GM23338 (cell line): ENCODE measurements at regions not wholly inside any gene's neighbourhood (a gene's known extent, or its start where the extent isn't known, plus 50 kb on each side); places are given as distances from the start of the nearest gene placed in this dataset.

Experiments
- EZH2 ChIP-seq: fragments of 200-600 bp; sonication (generic); IDR thresholded peaks from one replicate; pipeline ENCODE4 v1.8.0; 2017; ENCODE audit warnings: antibody characterized with exemption, mild to moderate bottlenecking, low read depth; ENCODE audit not compliant: unreplicated experiment
- EZH2phosphoT487 ChIP-seq: fragments of 200-600 bp; sonication (generic); IDR thresholded peaks from one replicate; pipeline ENCODE4 v1.8.1; 2018; ENCODE audit warnings: antibody characterized with exemption; ENCODE audit not compliant: unreplicated experiment
- JUNB ChIP-seq: IDR thresholded peaks from one replicate; pipeline ENCODE4 v1.6.1; 2016; ENCODE audit warnings: antibody characterized with exemption; ENCODE audit not compliant: unreplicated experiment
- NANOG ChIP-seq: IDR thresholded peaks from 2 replicates; pipeline ENCODE4 v1.6.1; 2016; ENCODE audit warnings: antibody characterized with exemption, borderline replicate concordance
- POLR2AphosphoS5 ChIP-seq: IDR thresholded peaks from 2 replicates; pipeline ENCODE4 v1.6.1; 2016; ENCODE audit warnings: antibody characterized with exemption, low read depth
- ZNF114 ChIP-seq: fragments of 250-450 bp; sonication (Bioruptor Pico); IDR thresholded peaks from 2 replicates; pipeline ENCODE4 v1.5.0; 2020; ENCODE audit warnings: mild to moderate bottlenecking, moderate library complexity
- TF ChIP-seq, protein P1 (sequence below), 2 experiments: fragments of 200-600 bp in 1 of 2; sonication (generic) in 1 of 2; conservative IDR thresholded peaks; 2 replicates each; pipeline versions ENCODE4 v1.5.1 to v1.6.1; 2016 to 2017; ENCODE audit warnings: antibody characterized with exemption in 2 of 2, low read depth in 2 of 2, mild to moderate bottlenecking in 2 of 2, moderate library complexity in 1 of 2
- TF ChIP-seq, protein P2 (sequence below): IDR thresholded peaks from one replicate; pipeline ENCODE4 v1.6.1; 2018; ENCODE audit warnings: antibody characterized with exemption; ENCODE audit not compliant: unreplicated experiment

DNA sequence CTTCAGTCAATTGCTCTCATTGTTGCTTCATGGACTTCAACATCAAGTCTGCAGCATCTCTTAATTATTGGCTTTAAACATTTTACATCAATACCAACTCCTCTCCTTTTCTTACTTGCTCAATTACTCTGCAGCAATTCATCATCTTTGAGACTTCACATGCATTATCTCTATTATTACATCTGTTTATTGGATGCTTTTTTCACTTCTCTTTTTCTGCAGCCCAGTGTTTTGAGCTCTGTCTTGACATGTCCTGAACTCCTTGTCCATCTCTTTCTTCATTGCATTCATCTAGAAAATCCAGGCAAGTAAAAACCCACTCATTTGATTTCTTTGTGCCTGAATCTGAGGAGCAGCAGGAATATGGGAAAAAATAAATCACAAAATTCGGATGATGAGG is 647.9 kb downstream of the PLCL1 start:
- TF ChIP-seq POLR2AphosphoS5 (no peak), NANOG (no peak), EZH2 (no peak), EZH2phosphoT487 (no peak), ZNF114 (CRISPR knock-in tag) (no peak), JUNB (no peak)
- TF ChIP-seq, protein P1, sequence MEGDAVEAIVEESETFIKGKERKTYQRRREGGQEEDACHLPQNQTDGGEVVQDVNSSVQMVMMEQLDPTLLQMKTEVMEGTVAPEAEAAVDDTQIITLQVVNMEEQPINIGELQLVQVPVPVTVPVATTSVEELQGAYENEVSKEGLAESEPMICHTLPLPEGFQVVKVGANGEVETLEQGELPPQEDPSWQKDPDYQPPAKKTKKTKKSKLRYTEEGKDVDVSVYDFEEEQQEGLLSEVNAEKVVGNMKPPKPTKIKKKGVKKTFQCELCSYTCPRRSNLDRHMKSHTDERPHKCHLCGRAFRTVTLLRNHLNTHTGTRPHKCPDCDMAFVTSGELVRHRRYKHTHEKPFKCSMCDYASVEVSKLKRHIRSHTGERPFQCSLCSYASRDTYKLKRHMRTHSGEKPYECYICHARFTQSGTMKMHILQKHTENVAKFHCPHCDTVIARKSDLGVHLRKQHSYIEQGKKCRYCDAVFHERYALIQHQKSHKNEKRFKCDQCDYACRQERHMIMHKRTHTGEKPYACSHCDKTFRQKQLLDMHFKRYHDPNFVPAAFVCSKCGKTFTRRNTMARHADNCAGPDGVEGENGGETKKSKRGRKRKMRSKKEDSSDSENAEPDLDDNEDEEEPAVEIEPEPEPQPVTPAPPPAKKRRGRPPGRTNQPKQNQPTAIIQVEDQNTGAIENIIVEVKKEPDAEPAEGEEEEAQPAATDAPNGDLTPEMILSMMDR (conservative IDR thresholded peaks at IDR 0.05; ENCODE audit: low read depth in 2 of 2): no peak
- TF ChIP-seq, protein P2, sequence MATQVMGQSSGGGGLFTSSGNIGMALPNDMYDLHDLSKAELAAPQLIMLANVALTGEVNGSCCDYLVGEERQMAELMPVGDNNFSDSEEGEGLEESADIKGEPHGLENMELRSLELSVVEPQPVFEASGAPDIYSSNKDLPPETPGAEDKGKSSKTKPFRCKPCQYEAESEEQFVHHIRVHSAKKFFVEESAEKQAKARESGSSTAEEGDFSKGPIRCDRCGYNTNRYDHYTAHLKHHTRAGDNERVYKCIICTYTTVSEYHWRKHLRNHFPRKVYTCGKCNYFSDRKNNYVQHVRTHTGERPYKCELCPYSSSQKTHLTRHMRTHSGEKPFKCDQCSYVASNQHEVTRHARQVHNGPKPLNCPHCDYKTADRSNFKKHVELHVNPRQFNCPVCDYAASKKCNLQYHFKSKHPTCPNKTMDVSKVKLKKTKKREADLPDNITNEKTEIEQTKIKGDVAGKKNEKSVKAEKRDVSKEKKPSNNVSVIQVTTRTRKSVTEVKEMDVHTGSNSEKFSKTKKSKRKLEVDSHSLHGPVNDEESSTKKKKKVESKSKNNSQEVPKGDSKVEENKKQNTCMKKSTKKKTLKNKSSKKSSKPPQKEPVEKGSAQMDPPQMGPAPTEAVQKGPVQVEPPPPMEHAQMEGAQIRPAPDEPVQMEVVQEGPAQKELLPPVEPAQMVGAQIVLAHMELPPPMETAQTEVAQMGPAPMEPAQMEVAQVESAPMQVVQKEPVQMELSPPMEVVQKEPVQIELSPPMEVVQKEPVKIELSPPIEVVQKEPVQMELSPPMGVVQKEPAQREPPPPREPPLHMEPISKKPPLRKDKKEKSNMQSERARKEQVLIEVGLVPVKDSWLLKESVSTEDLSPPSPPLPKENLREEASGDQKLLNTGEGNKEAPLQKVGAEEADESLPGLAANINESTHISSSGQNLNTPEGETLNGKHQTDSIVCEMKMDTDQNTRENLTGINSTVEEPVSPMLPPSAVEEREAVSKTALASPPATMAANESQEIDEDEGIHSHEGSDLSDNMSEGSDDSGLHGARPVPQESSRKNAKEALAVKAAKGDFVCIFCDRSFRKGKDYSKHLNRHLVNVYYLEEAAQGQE: no peak
